ENCODE measurements at regions not wholly inside any gene's neighbourhood (a gene's known extent, or its start where the extent isn't known, plus 50 kb on each side); places are given as distances from the start of the nearest gene placed in this dataset.

DNA sequence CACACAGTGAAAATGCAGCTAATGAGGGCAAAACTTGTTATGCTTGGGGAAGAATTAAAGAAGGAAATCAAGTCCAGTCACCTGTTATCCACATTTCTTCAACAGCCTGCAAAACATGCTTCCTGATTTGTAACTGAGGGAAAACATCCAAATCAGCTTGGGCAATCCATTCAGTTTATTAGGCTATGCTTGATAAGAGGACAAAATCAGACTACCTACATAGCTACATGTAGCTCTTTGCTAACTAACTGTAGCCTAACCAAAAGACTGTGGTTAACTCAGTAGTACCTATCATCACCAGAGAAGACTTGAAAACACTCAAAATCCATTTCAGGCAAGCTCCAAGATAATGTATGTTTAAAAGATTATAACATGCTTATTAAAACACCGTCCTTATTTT is 436.4 kb downstream of the SHQ1 start:
- in situ Hi-C loops (cut with MboI; ENCODE audit: low sequenced_read_pairs), result no loop called here

DNA sequence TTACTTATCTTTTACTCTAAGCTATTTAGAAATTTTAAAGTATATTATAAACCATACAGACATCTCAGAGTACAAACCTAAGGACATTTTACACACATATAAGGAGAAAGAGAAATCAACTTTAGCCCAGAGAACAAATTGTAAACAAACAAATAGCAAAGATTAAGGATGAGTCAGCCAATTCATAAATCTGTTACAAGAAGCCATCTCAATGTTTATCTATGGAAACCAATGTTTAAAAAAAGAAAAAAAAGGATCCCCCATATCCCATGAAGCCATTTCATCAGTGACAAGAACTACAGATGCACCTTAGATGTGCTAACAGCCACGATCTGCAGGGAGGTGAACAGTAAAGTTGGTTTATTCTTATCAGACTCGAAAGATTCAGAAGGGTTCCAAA is 437.1 kb downstream of the SHQ1 start:
- in situ Hi-C loops (cut with MboI; ENCODE audit: low sequenced_read_pairs), result no loop called here

DNA sequence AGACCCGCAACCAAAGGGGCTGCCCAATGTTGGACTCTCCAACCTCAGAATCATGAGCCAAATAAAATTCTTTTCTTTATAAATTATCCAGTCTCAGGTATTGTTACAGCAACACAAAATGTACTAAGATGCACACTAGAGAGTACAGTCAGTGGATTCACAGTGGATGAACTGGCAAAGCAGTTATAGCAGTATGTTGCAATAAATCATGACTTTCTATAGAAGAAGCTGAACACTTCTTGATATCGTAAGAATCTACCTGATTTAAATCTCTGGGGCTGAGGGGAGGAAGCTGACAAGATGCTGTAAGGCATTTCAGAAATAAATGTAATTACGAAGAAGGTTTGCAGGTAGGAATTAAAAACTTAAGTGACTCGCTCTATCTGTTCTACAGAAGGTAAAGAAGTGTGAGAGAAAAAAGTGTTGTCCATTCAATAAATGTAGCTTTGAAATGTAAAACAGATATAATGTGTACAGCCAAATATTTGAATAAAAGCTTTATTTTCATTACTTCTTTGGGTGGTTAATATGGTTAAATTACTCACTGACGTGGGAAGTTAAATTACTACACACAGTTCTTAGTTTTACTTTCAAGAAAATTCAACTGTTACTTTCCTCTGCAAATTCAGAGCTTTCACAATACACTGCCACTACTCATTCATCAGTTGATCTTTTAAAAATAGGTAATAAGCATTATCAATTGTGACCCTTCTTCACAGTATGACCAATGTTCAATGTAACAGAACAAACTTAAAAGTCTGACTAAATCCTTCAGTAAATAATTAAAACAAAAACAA is 439.1 kb downstream of the SHQ1 start:
- in situ Hi-C loops (cut with MboI; ENCODE audit: low sequenced_read_pairs), result no loop called here

DNA sequence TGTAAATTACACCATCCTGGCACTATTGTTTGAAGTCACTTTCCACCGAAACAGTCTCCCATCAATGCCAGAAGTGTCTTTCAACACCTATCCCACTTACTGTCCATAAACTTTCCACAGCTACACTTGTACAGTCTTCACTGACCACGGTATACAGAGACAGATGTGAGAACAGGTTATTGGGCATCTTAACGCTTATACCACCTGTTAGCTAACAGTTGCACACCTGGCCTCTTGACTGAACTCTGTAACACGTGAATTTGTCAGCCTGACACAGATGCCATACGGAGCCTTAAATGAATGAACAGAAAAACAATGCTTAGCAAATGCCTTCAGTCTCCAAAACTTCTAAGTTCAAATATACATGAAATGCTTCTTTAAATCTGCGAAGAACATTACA is 440.5 kb downstream of the SHQ1 start:
- in situ Hi-C loops (cut with MboI; ENCODE audit: low sequenced_read_pairs), result no loop called here

DNA sequence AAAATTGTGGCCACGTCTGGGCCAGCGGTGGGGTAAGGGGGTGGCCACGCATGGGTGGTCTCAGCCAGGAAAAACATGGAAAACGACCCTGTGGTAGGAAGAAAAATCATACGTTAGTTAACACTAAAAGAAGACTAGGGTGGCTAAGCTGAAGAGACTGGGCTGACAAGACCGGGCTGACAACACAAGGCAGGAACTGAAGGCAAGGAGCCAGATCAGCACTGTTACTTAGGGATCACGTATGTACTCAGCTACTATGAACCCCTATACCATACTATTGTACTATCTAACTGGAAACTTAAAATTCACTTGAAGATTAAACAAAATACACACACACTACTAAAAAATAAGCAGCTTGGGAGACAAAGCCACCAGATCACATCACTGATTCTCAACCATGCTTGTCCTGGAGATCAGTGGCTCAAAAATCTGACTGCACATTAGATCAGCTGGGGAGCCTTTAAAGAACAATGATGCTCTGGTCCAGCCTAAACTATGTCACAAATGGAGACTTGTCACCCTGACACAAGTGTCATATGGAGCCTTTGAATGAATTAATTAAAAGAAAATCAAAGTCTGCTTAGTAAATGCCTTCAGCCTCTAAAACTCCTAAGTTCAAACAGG is 442.2 kb downstream of the SHQ1 start:
- in situ Hi-C loops (cut with MboI; ENCODE audit: low sequenced_read_pairs), result no loop called here

DNA sequence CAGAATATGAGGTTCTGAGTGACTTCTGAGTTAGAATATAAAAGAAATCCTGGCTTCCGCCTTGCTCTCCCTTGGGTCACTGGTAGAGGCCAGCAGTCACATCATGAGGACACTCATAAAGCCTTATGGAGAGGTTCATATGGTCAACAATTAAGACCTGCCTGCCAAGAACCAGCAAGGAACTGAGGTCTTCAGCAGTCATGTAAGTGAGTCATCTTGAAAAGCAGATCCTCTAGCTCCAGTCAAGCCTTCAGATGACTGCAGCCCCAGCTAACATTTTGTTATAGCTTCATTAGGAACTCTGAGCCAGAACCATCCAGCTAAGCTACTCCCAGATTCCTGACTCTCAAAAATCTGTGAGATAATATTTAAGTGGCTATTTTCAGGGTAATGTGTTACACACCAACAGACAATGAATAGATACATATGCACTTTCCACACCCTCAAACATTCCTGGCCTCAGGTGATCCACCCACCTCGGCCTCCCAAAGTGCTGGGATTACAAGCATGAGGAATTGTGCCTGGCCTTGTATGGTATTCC is 447.2 kb downstream of the SHQ1 start:
- in situ Hi-C loops (cut with MboI; ENCODE audit: low sequenced_read_pairs), result no loop called here

DNA sequence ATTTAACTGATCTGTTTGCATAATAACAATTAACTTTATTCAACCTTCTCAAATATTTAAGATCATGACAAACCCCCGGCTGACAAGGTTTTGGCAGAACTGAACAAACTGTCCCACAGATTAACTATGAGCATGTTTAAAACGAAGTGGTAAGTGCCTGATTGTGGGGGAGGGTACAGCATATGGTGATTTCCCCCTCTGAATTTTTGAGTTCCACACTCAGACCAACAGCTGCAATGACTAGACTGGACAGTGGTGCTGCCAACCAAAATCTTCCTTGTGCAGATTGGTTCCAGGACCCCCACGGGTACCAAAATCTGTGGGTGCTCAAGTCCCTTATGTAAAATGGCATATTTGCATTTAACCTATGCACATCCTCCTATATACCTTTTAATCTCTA is 449.5 kb downstream of the SHQ1 start:
- in situ Hi-C loops (cut with MboI; ENCODE audit: low sequenced_read_pairs), result no loop called here

DNA sequence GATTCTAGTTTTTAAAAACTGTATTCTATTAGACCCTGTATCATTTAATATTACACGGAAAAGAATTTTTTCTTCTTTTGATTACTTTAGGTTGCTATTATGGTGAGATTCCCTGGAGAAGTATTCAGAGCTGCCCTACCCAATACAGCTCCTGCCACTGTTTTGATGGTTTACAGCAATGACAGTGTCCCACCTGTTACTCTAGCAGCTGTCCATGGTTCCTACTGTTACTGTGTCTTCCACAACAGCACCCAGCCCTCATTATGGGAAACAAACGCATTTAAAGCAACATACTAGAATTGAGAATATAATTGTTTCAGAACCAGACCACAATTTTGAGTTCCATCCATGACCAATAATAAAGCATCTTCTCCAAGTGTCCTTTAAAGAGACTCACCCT is 450.7 kb downstream of the SHQ1 start:
- in situ Hi-C loops (cut with MboI; ENCODE audit: low sequenced_read_pairs), result no loop called here

DNA sequence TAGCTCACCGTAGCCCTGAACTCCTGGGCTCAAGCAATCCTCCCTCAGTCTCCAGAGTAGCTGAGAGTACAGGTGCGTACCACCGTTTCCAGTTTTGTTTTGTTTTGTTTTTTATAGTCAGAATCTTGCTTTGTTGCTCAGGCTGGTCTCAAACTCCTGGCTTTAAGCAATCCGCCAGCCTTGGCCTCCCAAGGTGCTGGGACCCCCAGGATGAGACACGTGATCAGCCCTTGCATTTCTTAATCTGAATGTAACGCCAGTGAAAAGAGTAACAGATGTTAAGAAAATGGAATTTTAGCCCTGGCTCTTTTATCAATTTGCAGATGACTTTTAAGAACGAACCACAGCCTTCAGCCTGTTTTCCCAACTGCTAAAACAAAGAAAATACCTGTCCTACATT is 451.3 kb downstream of the SHQ1 start:
- in situ Hi-C loops (cut with MboI; ENCODE audit: low sequenced_read_pairs), result no loop called here

DNA sequence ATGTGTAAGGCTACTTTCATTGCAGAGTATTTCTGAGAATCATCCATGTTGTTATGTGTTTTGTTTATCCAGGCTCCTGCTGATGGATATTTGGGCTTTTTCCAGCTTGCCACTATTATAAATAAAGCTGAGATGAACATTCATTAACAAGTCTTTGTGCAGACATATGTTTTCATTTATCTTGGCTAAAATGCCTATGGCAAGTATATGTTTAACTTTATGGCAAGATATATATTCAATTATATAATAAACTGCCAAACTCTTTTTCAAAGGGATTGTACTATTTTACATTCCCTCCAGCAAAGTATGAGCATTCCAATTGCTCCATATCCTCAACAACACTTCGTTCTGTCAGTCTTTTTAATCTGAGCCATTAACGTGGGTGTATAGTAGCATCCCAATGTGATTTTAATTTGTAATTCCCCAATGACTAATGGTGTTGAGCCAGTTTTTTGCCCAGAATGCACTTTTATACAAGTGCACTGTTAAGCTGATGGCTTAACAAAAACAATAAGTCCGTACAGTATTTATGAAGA is 452.4 kb downstream of the SHQ1 start:
- in situ Hi-C loops (cut with MboI; ENCODE audit: low sequenced_read_pairs), result no loop called here

DNA sequence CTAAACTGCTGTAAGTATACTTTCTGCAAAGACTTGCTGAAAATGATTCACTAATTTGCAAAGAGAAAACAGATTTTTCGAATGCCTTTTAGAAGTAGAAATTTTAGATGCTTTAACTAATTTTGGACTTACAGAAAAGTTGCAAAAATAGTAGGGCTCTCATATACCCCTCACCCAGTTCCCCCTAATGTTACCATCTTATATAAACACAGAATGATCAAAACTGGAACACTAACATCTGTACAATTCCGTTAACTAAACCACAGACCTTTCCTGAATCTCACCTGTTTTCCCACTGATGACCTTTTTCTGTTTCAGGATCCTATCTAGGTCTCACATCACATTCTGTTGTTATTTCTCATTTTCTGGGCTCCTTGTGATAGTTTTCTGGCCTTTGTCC is 454.8 kb downstream of the SHQ1 start:
- in situ Hi-C loops (cut with MboI; ENCODE audit: low sequenced_read_pairs), result no loop called here

DNA sequence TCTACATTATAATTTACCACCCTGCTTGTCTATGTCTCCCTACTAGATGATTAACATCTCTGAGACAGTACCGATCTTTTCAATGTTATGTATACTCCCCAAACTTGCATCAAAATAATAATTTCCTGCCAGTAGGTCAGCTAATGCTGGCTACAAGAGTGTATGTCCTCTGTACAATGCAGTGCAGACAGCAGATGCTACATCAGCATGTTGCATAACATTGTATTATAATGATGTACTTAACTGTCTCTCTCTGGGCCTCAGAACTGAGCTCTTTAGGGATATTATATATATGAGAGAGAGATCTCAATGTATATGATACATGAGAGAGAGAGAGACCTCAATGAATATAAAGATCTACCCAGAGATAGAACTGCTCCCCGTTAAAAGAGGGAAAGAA is 456.6 kb downstream of the SHQ1 start:
- in situ Hi-C loops (cut with MboI; ENCODE audit: low sequenced_read_pairs), result no loop called here

DNA sequence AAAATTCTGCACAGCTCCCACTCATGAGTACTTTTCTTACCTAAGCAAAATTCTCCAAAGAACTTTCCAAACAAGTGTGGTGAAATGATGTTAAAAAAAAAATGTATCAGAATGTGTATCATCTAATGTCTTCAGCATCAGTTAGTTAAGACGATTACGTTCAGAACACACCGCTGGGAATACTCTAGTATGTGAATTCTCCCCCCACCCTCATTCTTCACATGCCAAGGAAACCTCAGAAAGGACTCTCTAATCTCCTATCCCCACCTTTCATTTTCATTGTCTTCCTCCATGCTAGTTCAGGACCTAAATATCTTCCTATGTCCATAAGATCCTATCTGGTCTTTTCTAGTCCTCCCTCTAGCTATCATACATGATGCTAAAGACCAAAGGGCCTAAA is 457.4 kb downstream of the SHQ1 start:
- in situ Hi-C loops (cut with MboI; ENCODE audit: low sequenced_read_pairs), result no loop called here

DNA sequence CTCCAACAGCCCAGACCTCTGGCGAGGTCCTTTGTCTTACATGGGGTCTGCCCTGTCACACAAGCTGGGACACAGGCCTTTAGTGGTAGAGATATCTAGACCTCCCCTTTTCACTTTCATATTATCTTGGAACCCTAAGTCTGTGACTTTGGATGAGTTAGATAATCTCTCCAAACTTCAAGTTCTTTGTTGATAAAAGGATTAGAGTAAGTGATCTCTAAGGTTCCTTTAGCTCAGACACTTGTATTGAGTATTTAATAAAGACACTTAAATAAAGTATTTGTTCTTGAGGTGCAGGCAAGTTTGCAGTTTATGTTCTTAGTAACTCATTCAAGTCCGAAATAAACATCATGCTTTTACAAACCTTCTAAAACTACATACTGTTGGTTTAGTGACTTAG is 459.6 kb downstream of the SHQ1 start:
- in situ Hi-C loops (cut with MboI; ENCODE audit: low sequenced_read_pairs), result no loop called here

DNA sequence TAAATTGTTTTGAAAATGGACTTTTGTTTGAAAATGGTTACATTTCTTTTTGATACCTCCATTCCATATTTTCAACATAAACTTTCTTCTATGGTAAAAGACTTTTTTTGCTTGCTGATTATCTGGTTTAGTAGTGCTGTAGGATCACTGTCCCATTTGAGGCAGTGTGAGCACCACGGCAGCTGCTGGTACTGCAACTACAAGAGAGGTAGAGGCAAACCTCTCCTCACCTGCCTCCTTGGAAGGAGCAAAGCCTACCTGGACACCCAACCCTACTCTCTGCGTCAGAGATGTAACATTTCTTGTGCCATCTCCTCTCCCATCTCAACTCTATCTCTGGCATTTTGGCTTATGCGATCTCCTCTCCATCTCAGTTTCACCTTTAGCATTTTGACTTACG is 460.1 kb downstream of the SHQ1 start:
- in situ Hi-C loops (cut with MboI; ENCODE audit: low sequenced_read_pairs), result no loop called here

DNA sequence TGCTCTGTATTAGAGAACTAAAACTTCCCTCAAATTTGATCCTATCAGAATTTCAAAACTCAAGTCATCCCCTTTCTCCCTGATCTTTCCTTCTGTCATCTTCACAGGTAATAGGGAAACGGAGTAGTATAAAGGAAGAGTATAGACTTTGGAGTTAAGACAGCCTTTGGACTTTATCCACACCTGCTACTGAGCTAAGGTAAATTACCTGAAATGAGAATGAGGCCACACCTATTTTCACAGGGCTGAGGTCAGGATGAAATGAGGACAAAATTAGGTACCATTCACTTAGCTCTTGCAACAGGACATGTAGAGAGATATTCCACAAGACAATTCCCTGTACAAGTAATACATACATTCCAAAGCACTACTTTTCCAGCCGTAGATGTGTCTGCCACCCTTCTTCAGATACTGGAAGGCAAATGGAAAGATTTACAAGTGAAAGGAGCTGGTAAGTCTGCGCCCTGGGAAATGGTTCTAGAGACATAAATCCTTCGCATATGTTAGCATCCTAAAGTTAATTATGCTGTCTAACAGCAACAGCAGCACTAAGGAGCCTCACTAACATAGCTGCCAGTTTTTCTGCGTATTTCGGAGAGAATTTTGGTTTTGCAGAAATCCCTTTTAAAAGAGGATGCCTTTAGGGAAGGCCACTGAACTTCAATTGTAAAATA is 461.8 kb downstream of the SHQ1 start:
- in situ Hi-C loops (cut with MboI; ENCODE audit: low sequenced_read_pairs), result no loop called here

DNA sequence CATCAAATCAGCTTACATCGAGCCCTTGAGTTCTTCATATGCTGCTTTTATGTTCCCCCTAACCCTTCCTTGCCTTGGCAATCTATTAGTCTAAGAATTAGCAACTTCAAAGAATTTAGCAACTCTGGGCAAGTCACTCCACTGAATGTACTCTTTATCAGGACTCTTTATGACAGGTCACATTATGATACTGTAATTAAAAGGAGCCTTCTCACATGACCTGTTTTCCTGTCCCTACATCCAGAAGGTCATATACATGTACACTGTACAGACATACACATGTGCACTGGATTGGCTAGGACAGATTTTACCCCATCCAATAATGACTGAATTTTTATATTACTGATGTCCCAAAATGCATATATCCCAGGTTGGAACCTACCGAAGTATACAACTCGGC is 463.1 kb downstream of the SHQ1 start:
- in situ Hi-C loops (cut with MboI; ENCODE audit: low sequenced_read_pairs), result no loop called here

DNA sequence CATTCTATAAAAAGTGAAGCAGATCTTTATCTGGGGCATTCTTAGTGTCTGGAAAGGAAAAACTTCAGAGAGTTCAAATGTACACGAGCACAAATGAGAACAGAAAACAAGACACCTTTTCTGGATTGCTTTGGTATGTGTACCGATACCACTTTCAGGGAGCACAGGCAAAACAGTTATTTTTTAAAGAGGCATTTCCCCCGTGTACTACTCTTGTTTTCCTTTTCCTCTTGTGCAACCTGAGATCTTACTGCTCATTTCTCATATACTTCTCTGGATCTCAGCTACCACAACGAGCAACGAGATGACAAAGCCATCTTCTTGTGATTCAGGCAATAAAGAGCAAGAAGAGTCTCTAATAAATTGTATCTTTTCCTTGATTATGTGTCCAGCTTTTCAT is 463.6 kb downstream of the SHQ1 start:
- in situ Hi-C loops (cut with MboI; ENCODE audit: low sequenced_read_pairs), result no loop called here

DNA sequence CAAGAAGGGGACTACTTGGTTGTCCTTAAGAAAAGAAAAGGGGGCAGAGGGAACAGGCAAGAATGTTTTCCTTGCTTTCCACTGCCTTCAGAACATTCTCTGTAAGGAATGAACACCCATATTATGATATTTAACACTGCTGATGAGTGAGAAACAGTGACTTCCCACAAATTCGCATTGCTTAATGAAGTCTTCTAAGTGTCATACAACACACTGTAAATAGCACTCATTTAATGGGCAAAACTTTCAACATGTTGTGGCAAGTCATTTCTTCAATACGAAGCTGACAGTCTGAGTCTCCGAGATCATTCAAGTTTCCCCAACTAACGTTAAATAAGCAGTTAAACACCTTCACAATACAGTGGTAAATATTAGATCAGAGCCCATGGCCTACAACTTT is 464.4 kb downstream of the SHQ1 start:
- in situ Hi-C loops (cut with MboI; ENCODE audit: low sequenced_read_pairs), result no loop called here

DNA sequence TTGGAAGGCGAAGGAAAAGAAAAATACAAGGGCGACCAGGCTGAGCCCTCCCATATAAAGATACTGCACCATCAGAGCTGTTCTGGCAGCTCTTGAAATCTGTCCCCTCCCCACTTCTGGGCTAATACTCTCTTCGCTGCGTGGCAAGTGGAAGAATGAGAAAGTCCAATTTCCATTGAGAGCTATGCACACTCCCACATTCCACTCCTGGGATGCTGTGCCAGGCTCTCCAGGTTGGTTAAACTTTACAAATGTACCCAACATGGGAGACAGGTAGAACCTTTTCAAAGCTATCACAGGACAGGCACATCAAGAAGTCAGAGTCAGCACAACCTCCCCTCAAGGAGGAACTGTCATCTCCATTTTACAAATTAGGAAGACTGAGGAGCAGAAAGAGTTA is 465.0 kb downstream of the SHQ1 start:
- in situ Hi-C loops (cut with MboI; ENCODE audit: low sequenced_read_pairs), result no loop called here

DNA sequence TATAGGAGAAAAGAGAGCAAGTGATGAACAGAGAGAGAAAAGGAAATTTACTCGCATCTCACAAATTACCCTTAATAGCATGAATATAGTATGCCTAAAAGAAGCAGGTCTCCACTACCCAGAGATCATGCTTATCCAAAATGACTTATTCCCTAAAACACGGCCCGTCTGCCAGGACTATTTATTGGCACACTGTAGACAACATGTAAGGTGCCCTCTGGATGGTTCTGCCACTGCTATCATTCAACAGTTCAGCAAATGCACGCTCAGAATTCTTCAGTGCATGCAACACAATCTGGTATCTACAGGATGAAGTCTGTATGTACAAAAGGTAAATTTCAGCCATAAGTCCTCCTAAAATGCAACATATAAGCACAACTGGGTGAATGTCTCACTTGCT is 465.8 kb downstream of the SHQ1 start:
- in situ Hi-C loops (cut with MboI; ENCODE audit: low sequenced_read_pairs), result no loop called here

DNA sequence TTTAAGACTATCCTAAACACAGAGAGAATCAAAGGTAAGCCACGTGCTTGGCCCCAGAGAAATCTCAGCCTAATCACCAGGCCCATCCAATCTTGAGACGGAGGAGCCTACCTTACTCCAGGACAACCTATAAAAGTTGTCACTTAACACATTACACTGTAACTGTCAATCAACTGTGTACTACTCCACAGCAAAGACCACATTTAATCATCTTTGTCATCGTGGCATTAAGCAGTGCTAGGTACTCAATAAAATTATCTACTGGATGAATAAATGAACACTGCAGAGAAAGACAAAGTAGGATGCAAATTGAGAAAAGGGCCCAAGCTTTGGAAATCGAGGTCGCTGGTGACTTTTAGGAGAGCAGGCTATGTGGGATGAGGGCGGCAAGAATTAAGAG is 466.7 kb downstream of the SHQ1 start:
- in situ Hi-C loops (cut with MboI; ENCODE audit: low sequenced_read_pairs), result no loop called here

Measured in HL-60/S4 treated with phorbol 12-myristate 13-acetate at 8.2 ng/mL for 4 days and 3 days (cell line).